ENCODE measurements at regions not wholly inside any gene's neighbourhood (a gene's known extent, or its start where the extent isn't known, plus 50 kb on each side); places are given as distances from the start of the nearest gene placed in this dataset.

DNA sequence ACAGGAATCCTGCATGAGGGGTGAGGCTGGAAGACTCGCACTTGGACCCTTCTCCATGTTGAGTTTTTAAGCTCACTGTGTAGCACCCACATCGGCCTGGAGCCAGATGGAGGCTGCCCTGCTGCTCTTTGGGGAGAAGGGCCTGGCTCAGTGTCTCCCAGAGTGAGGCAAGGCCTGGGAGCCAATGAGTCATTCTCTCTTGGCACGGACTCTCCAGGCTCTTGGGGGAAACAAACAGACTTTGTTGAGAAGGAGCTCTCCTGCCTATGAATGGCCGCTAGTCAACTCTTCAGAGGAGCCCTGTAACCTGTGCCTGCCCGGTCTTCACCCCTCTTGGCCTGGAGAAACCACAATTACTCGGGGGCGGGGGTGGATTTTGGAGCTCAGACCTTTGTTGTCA, 50.8 kb upstream of the MAF start:
- no peak for TF ChIP-seq CTCF (IDR thresholded peaks at IDR 0.05)
- TF ChIP-seq ATF1 (CRISPR knock-in tag; IDR thresholded peaks at IDR 0.05): no peak
- TF ChIP-seq ZBTB43 (CRISPR knock-in tag; IDR thresholded peaks at IDR 0.05): no peak
- no peak for TF ChIP-seq ATF2 (CRISPR knock-in tag; IDR thresholded peaks at IDR 0.05; ENCODE audit: borderline replicate concordance, low read depth)
- TF ChIP-seq FOXJ3 (CRISPR knock-in tag; IDR thresholded peaks at IDR 0.05; ENCODE audit: borderline replicate concordance): no peak
- no peak for TF ChIP-seq MXD4 (CRISPR knock-in tag; IDR thresholded peaks at IDR 0.05; ENCODE audit: borderline replicate concordance)
- no peak for TF ChIP-seq TEAD4 (CRISPR knock-in tag; IDR thresholded peaks at IDR 0.05)
- no peak for TF ChIP-seq JUN (CRISPR knock-in tag; IDR thresholded peaks at IDR 0.05)

All from WTC11 (cell line).